GM19239 (cell line): ENCODE measurements at regions not wholly inside any gene's neighbourhood (a gene's known extent, or its start where the extent isn't known, plus 50 kb on each side); places are given as distances from the start of the nearest gene placed in this dataset.

Experiments used
- DNase-seq: peaks from one replicate; pipeline ENCODE4 v3.0.0; 2011; ENCODE audit warnings: low spot score; ENCODE audit not compliant: insufficient read length
- FAIRE-seq: peaks from 2 replicates; lab custom pipeline; 2011; peaks lifted over from hg19 to GRCh38; lab: Jason Lieb, UNC

DNA sequence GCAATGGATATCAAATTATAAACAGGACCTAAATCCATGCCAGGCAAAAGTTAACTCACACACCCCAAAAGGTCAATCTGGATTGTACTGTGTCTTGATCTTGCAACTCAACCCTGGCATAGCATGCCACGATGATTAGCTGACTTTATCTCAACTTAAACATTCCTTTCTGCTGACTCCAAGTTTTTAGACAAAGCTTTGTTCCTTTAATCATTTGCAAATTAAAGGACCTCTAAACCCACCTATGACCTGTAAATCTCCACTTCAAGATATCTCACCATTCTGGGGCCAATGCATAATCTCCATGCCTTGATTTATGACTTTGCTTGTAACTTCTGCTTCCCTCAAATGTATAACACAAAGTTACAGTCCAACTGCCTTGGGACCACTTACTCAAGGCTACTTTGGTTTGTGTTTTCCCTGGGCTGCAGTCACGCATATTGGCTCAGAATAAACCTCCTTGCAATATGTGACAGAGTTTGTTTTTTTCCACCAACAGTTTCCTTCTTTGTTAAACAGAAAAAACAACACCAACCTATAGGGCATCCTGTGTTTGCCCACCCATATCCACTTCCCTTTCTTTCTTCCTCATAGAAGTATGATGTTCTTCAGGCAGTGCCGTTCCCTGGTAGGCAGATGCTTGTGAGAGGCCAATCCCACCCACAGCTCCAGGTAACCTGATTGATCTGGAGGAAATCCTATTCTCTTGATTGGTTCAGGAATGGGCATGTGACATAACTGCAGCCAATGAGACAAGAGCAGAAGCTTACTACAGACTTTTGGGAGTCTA, 390.6 kb upstream of the ERCC4 start:
- FAIRE-seq (no peak), DNase-seq (no peak)

DNA sequence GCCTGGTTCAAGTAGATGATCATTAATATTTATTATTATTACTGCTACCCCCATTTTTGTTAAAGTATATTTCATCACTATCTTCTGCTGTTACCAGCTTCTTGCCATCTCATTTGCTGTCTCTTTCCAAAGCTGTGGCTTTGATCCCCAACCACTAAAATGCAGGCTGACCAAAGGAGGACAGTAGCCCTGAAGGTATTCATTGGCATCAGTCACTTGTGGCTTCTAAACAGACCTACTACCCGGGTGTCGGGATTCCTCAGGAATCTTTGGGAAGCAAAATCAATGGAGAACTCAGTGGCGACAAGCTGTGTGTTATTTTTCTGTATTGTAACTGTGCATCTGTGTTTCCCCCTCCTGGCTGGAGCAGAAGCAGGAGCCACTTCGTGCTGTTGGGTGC, 379.2 kb upstream of the ERCC4 start:
- no peak for DNase-seq
- FAIRE-seq = no peak

DNA sequence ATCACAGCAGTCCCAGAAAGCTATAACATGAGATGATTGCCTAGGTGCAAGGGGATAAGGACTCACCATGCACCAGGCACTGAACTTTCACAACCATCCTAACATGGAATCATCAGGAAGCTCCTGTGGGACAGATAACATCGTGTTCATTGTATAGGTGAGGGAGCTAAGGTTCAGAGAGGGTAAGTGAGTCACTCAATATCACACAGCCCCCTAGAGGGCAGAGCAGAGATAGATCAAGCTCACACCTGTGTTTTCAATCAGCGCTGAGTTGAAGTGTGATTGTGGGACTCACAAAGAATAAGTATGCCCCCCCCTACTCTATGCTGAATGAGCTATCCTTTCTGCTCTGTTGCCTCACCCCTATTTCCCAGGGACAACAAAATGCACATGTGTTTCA, 377.7 kb upstream of the ERCC4 start:
- FAIRE-seq (no peak), DNase-seq (no peak)

DNA sequence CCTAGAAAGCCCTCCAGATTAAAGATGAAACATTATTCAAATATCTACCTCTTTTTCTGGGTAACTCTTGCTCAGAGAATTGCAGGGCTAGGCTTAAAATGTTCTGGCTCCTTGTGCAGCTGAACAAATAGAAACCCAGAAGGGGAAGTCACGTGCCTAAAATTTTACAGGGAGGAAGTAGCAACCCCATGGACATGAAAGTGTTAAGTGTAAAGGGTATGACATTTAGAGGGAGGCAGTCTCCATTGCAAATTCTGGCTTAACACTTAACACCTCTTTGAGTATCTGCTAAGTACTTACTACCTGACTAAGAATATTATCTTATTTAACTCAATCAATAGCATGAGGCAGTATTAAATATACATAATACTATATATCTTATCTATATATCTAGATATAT, 376.1 kb upstream of the ERCC4 start:
- FAIRE-seq = no peak
- no peak for DNase-seq

DNA sequence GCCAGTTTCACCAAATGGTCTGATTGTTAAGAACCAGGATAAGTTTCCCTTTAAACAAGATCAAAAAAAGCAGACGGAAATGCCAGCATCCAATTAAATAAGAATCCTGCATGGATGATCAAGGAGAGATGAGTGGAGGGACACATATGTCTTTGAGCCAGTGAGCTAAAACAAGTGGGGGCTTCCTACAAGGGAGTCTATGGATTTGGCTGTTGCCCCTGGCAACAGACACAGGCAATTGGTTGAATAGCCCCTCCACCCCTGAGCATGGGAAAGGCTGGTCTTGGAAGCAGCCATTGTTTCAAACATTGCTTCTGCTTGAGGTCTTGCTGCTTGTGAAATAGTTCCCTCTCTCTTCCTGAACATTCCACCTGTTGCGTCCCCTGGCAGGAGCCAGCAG, 374.7 kb upstream of the ERCC4 start:
- FAIRE-seq (no peak), DNase-seq (no peak)

DNA sequence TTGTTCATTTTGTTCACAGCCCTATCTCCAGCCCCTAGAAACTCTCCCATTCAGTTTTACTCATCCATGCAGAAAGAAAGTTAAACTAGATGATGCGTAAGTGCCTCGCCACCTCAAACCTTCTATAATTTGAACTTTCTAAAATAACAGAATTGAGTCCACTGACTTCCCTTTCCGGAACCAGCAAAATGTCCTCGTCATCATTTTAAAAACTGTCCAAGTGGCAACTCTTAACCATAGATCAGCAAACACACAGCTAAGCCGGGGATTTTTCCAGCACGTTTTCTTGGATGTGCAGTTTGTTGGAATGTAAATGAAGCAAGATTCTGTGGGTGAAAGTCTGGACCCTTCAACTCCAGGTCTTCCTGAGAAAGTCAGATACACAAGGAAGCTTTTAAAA, 369.7 kb upstream of the ERCC4 start:
- no peak for FAIRE-seq

DNA sequence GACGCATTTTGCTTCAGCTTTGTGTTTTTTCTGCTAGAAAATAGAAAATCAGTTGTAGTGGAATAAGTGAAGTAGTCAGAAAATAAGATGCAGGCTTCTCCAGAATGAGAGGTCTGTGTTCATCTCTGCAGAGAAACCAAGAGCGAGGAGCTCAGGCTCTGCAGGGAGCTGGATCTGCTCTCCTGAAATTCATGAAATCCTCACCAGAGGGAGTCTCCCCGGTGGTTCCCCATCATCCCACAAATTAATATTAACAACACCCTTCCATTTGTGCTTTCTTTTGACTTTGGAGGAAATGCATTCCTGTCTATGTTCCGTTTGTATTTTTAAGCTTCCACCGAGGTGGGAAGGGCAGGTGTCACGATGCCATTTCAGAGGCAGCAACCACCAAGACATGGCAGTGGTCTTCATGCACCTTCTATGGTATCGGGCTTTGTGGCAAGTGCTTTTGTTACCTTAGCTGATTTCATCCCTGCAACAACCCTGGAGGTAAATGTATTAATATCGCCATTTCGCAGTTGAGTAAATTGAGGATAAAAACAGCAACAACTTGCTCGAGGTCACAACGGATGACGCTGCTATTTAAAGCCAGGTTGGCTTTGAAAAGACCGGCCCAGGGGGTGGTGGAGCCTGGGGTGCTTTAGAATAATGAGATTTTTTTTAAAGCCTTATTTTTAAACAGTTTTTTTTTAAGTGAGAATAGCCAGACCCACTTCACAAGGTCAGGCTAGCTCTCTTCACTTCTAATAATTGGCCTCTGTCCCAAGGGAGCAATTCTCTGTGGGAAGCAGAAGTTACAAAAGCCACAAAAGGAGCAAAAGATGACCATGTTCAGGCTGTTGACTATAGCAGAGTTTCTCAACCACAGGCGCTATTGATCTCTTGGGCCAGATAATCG, 367.6 kb upstream of the ERCC4 start:
- no peak for DNase-seq
- no peak for FAIRE-seq

More for the DNA sequence above, 369.7 kb upstream of the ERCC4 start:
- no peak for DNase-seq

DNA sequence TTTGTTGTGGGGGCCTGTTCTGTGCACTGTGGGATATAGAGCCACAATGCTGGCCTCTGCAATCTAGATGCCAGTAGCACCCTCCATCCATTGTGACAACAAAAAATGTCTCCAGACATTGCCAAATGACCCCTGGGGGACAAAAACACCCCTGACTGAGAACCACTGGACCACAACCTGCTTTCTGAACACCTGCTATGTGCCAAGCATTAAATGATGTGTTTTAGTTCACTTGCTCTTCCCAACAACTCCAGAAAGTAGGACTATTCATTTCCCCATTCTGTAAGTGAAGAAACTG, 367.0 kb upstream of the ERCC4 start:
- DNase-seq = no peak
- FAIRE-seq = no peak

DNA sequence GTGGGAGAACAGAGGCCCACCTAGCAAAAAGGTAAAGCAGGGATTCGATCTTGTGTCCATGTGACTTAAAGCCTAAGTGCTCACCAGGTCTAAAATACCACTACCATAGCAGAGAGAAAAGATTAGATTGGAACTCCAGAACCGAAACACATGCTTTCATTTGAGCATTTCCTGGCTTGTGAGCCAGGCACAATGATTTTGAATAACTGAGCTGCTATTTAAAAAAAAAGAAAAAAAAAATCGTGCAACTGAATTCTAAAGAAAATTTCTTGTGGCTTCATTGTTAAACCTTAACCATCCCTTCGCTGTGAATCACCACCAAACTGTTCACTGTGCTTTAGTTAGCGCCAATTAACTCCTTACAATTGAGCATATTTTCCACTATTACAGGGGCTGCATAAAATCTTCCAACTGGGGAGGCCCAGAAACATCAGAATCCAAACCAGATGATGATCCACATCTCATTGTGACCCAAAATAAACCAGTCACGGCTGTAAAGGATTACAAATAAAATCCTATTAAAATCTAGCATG, 366.4 kb upstream of the ERCC4 start:
- DNase-seq (no peak), FAIRE-seq (no peak)

DNA sequence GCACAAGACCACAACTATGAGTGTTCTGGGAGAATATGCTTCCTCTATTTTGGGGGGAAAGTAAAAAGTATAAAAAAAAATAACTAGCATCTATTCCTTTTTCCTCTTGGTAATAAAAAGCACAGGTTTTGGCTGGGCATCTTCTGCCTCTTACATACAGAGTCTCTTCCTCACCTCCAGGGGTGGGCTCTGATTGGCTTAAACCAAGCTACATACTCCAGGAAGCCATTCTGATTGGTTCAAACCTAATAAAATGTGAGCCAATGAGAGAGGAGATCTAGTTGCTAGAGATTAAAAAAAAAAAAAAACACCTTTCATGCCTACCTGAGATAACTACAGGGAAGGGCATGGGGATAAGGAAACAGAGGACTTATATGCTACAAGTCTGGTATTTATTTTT, 365.9 kb upstream of the ERCC4 start:
- FAIRE-seq = no peak
- no peak for DNase-seq

DNA sequence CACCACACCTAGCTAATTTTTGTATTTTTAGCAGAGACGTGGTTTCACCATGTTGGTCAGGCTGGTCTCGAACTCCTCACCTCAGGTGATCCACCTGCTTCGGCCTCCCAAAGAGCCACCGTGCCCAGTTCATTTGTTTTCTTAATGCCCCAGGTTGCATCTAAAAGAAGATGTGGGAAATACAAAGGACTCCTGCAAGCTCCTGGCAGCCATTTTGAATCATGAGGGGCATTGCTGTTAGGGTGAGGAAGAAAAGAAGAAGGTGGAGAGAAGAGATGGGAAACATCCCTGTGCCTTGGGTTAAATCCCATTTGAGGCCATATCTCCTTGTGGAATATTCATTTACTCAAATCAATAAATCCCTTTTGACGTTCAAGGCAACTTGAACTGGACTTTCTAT, 365.3 kb upstream of the ERCC4 start:
- DNase-seq (no peak), FAIRE-seq (no peak)

DNA sequence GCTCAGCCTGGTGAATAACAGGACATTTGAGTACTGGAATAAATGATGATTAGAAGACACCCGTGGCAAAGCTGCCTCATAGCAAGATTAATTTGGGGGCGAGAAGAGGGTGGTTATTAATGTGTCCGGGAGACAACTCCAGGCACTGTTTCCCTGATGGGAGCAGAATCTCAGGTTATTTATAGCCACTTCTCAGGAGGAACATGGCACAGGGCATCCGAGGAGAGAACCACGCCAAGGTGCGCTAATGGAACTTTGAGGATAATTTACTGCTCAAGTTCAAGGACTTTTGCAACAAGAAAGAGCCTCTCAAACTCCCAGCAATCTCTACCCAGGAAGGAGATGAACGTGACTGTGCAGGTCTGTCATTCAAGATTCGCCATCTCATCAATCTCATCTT, 362.5 kb upstream of the ERCC4 start:
- DNase-seq (no peak), FAIRE-seq (no peak)

DNA sequence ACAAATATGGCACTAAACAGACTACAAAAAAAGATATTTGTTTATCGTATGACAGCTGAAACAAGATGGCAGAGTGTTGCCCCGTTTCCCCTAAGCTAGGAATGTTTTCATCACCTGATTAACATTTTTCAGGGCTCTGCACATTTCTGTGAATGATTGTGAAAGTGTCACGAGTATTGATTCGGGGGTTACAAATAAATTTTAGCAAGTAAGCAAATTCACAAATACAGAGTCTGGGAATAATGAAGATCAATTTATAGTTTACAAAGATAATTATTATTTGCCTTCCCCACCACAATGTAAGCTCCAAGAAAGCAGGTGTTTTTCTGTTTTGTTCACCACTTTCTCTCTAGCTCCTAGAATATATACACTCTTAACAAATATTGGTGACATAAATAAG, 361.2 kb upstream of the ERCC4 start:
- no peak for FAIRE-seq
- DNase-seq = no peak

DNA sequence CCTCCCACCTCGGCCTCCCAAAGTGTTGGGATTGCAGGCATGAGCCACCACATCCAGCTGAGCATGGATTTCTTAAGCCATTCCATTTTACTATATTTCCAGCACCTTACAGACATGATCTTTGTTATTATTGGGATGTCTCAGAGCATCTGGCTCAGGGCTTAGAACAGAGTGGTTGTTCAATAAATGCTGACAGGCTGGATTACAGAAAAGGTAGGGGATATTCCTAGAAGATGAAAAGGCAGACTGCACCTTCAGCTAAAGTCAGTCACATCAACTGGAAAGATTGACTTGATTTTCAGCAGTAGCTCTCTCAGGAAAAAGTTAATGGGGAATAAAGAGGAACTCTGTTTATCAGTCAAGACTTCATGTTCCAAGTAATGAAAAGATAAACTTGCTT, 360.3 kb upstream of the ERCC4 start:
- DNase-seq (no peak), FAIRE-seq (no peak)

DNA sequence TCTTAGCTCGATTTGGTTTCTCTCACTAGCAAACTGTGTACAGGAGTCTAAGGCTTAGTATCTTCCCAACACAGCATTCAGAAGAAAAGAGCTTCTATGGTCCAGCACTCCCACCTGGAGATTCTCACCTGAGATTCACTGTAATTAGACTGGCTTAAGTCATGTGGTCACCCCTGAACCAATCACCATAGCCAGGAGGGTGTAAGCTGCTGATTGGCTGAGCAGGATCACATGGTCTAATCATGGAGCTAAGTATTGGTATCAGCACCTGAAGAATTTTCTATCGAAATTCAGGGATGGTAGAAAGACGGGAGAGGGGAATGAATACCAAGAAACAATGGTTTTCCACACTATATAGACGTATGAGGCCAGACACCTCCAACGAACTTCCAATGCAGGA, 359.8 kb upstream of the ERCC4 start:
- no peak for FAIRE-seq
- DNase-seq = no peak

DNA sequence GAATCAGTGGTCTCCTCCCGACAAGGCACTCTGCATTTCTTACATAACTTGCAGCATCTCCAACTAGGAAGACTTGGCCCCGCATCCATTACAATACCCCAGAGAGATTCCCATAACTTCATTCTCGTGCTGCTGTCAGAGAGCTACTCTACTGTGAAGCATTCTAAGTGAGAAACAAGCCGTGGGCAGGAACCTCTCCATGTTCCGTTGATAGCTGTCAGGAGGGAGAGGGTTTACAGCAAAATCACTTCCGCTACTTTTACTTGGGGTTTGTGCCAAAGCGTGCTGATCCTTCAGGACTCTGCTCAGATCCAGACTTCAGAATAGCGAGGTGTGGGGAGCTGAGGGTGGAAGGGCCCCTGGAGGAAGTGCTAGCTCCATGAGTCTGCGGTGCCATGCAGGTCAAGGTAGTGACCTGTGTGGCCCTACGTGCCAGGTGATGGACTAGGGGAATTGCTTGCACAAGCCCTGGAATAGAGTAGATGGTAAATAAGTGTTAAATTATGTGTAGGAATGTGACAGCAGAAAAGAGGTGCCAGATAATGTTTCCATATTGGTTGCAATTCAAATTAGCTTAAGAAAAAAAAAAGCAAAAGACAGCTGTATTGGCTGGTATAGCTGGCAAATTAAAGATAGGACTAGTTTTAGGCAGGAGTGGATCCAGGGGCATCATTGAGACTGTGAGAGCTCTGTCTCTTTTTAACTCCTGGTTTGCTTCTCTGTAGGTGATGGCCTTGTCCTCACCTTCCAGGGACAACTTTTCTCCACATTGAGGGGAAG, 358.5 kb upstream of the ERCC4 start:
- FAIRE-seq (no peak), DNase-seq (no peak)

DNA sequence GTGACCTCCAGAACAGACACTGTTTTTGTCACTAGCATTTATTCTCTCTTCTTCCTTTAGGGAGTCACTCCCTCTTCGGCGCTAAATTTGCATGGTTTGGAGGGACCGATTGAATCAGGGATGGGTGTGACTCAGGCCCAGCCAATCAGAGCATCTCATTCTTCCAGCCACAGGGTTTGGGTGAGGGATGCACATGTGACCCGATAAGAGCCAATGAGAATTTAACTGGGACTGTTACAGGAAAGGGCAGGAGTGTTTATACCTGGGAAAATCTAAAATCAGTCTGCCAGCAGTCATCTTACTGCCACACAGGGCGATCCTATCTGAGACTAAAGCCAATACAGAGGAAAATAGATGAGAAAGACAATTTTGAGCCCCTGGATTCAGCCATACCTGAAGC, 351.2 kb upstream of the ERCC4 start:
- no peak for DNase-seq
- FAIRE-seq = no peak

DNA sequence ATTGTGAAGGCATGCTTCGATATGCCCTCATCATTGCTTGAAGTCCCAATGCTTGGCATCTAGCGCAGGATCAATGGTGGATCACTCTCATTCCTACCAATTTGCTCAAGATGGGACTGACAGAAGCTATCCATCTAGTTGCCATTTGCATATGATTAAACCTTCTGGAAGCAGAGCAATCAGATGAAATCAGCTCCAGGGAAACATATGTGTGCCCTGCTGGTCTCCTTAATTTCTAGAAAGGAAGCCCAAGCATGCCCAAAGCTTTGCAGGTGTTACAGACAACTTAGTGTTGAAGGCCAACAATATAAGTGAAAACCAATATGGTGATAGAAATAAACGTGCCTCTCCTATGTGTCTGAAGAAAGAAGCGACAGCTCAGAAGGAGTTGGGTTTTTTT, 350.0 kb upstream of the ERCC4 start:
- DNase-seq = no peak
- FAIRE-seq = no peak

DNA sequence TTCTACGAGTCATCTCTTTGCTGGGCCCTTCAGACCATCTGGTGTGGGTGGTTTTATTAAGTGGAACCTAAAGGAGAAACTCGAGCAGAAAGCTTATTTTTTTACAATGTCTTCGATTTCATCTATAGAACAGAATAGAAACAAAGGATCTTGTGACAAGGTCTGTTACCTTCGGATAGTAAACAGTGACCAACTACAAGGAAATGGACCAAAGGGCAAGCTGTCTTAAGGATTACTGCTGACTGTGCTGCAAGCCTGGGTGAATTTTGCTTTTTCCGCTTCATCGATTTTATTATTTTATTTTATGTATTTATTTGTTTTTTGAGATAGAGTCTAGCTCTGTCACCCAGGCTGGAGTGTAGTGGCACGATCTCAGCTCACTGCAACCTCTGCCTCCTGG, 348.9 kb upstream of the ERCC4 start:
- no peak for FAIRE-seq
- no peak for DNase-seq

DNA sequence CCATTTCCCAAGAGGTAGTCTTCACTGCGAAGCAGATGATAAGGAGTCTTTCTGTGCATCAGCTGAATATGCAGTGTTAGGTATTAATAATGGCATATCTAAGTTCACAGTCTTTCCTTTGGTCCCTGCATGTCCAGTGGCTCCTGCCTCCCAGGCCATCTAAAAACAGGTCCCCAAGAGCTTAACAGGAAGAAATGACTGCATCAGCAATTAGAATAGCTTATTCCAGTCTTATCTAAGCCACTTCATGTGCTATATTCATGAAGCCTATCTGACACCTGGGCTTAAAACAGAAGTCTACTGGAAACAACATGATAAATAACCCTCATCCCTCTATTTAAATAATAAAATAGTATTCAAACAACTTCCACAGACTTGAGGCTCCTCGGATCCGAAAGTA, 346.1 kb upstream of the ERCC4 start:
- no peak for FAIRE-seq

DNA sequence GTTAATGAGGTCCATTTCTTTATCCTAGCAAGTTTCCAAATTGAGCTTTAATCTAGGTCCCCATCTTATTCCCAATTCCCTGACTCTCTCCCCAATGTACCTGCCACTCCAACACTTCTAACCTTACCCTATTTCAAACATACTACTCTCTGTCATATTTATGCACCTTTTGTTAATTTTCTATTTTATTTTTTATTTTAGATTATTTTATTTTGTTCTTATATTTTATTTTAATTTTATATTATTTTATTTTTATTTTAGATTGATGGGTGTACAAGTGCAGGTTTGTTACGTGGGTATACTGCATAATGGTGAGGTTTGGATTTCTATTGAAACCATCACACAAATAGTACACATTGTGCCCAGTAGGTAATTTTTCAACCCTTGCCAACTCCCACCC, 333.9 kb upstream of the ERCC4 start:
- no peak for DNase-seq
- FAIRE-seq = no peak

More for the DNA sequence above, 346.1 kb upstream of the ERCC4 start:
- DNase-seq = no peak
